CD4-positive, alpha-beta memory T cell (primary cell): ENCODE measurements at regions not wholly inside any gene's neighbourhood (a gene's known extent, or its start where the extent isn't known, plus 50 kb on each side); places are given as distances from the start of the nearest gene placed in this dataset.

Source experiments
- CTCF ChIA-PET: fragments of 350-600 bp; sonication (Branson Sonifier 250); formaldehyde crosslinking; loops from one replicate; lab custom pipeline; 2021; ENCODE audit warnings: inconsistent platforms; ENCODE audit not compliant: partially characterized antibody; lab: Charles Lee
- POLR2A ChIA-PET: fragments of 350-600 bp; sonication (Branson Sonifier 250); formaldehyde crosslinking; loops from one replicate; lab custom pipeline; 2021; ENCODE audit not compliant: partially characterized antibody; lab: Charles Lee
- DNase-seq, 5 donors: peaks; one replicate each; pipeline versions ENCODE4 v3.0.0 to v3.0.0-alpha.2; 2020 to 2022; ENCODE audit warnings: mixed read lengths in 1 of 5
- H3K27ac ChIP-seq: one replicate; pipeline ENCODE4 v1.7.0; 2013; ENCODE audit warnings: low read depth, low read length
- H3K27me3 ChIP-seq: 2 replicates; pipeline ENCODE4 v1.7.0; 2013; ENCODE audit warnings: mild to moderate bottlenecking, low read length, moderate library complexity; ENCODE audit not compliant: insufficient read depth
- H3K36me3 ChIP-seq: 2 replicates; pipeline ENCODE4 v1.7.0; 2013; ENCODE audit warnings: mild to moderate bottlenecking, low read length, moderate library complexity; ENCODE audit not compliant: insufficient read depth
- H3K4me1 ChIP-seq: 2 replicates; pipeline ENCODE4 v1.7.0; 2013; ENCODE audit warnings: mild to moderate bottlenecking, low read length, moderate library complexity; ENCODE audit not compliant: insufficient read depth
- H3K4me3 ChIP-seq, 2 donors: one replicate each; pipeline ENCODE4 v1.7.0; 2013; ENCODE audit warnings: low read length in 2 of 2, mild to moderate bottlenecking in 1 of 2
- H3K9me3 ChIP-seq, 2 donors: one replicate each; pipeline ENCODE4 v1.7.0; 2013; ENCODE audit warnings: low read length in 2 of 2, control low read depth in 1 of 2; ENCODE audit not compliant: control insufficient read depth in 1 of 2
- H3K27ac Mint-ChIP-seq, 7 donors: one replicate each; pipeline ENCODE4 v1.8.0; 2020 to 2021; ENCODE audit warnings: mixed read lengths in 7 of 7, mild to moderate bottlenecking in 6 of 7, inconsistent platforms in 3 of 7, moderate library complexity in 3 of 7
- H3K27me3 Mint-ChIP-seq, 2 donors: one replicate each; pipeline ENCODE4 v1.8.0; 2020 to 2021; ENCODE audit warnings: mixed read lengths in 2 of 2
- H3K36me3 Mint-ChIP-seq, 2 donors: one replicate each; pipeline ENCODE4 v1.8.0; 2020 to 2021; ENCODE audit warnings: mixed read lengths in 2 of 2, inconsistent platforms in 1 of 2, mild to moderate bottlenecking in 1 of 2
- H3K4me1 Mint-ChIP-seq, 4 donors: one replicate each; pipeline ENCODE4 v1.8.0; 2020 to 2021; ENCODE audit warnings: mixed read lengths in 4 of 4, mild to moderate bottlenecking in 1 of 4
- H3K4me3 Mint-ChIP-seq, 8 donors: one replicate each; pipeline ENCODE4 v1.8.0; 2020 to 2021; ENCODE audit warnings: mixed read lengths in 8 of 8, mild to moderate bottlenecking in 7 of 8, moderate library complexity in 6 of 8, inconsistent platforms in 3 of 8
- H3K9me3 Mint-ChIP-seq, 8 donors: one replicate each; pipeline ENCODE4 v1.8.0; 2020 to 2021; ENCODE audit warnings: mixed read lengths in 8 of 8, mild to moderate bottlenecking in 5 of 8, inconsistent platforms in 3 of 8, moderate library complexity in 1 of 8
- intact Hi-C: fragments of 100-400 bp; cut with micrococcal nuclease; formaldehyde crosslinking; loops from one replicate; pipeline ENCODE4 v1.15.1; 2023

DNA sequence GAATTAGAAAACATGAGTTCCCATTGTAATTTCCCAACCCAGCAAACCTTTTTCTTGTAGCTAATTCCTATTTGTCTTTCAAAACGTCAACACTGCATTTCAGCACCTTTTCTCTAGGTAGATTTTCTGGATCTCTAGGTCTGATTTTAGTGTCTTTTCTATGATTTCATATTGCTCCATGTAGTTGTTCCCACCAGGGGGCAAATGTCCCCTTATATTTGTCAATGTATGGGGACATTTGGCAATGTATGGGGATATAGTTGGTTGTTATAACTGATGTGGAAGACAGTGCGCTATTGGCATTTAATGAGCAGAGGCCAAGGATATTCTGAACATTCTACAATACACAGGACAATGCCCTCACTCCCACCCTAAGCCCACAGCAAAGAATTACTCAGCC, 273.9 kb upstream of the ADRA1B start:
- CTCF ChIA-PET, result interaction anchor here (1.3 kb wide), 1 partner anchor 18 kb away, joined by 3 read pairs; no protein-coding TSS in a partner anchor
- no peaks in the 10 kb centered on the region for H3K4me1 ChIP-seq
- H3K4me1 Mint-ChIP-seq, result no peaks in the 10 kb centered on the region
- no peak overlapping the region for H3K4me3 Mint-ChIP-seq
- H3K27ac ChIP-seq, result no peak overlapping the region
- no peaks in the 10 kb centered on the region for H3K36me3 Mint-ChIP-seq
- no peak for DNase-seq
- peaks cover 0 to 1% (median 0%) of the 10 kb centered on the region in 8 donors for H3K9me3 Mint-ChIP-seq
- H3K27me3 ChIP-seq, result no peaks in the 10 kb centered on the region
- H3K9me3 ChIP-seq, result no peaks in the 10 kb centered on the region
- peaks cover 3 to 9% of the 10 kb centered on the region in 2 donors for H3K27me3 Mint-ChIP-seq
- no peaks in the 10 kb centered on the region for H3K36me3 ChIP-seq
- H3K4me3 ChIP-seq, result no peak overlapping the region
- H3K27ac Mint-ChIP-seq, result no peak overlapping the region
- POLR2A ChIA-PET, result no interaction called here
- intact Hi-C loops, result no loop called here

DNA sequence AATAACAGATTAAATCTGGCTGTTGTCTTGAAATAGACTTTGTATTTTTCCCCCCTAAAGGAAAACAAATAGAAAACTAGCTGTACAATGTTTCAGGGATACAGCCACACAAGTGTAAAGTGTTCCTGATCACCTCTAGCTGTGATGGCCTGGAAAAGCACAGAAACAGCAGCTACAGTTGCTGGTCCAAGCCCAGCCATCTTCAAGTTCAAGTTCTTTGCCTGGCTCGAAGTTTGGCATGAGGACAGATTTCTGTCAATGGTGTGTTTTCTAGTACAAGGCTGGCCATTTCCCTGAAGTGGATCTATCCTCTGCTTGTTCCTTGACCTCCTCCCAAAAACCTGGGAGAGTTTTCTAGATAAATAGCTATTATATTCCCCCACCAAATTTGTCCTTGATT, 272.2 kb upstream of the ADRA1B start:
- intact Hi-C loops, result no loop called here
- POLR2A ChIA-PET, result no interaction called here
- no peaks in the 10 kb centered on the region for H3K36me3 ChIP-seq
- no peak for DNase-seq
- no peaks in the 10 kb centered on the region for H3K27me3 ChIP-seq
- Mint-ChIP-seq H3K4me1 (no peaks in the 10 kb centered on the region), H3K9me3 (peaks cover 0 to 1% (median 0%) of the 10 kb centered on the region in 8 donors), H3K27ac (no peak overlapping the region), H3K36me3 (no peaks in the 10 kb centered on the region), H3K4me3 (no peak overlapping the region), H3K27me3 (peaks cover 3 to 9% of the 10 kb centered on the region in 2 donors)
- H3K27ac ChIP-seq, result no peak overlapping the region
- CTCF ChIA-PET, result no interaction called here
- no peaks in the 10 kb centered on the region for H3K9me3 ChIP-seq
- H3K4me3 ChIP-seq, result no peak overlapping the region
- H3K4me1 ChIP-seq, result no peaks in the 10 kb centered on the region

DNA sequence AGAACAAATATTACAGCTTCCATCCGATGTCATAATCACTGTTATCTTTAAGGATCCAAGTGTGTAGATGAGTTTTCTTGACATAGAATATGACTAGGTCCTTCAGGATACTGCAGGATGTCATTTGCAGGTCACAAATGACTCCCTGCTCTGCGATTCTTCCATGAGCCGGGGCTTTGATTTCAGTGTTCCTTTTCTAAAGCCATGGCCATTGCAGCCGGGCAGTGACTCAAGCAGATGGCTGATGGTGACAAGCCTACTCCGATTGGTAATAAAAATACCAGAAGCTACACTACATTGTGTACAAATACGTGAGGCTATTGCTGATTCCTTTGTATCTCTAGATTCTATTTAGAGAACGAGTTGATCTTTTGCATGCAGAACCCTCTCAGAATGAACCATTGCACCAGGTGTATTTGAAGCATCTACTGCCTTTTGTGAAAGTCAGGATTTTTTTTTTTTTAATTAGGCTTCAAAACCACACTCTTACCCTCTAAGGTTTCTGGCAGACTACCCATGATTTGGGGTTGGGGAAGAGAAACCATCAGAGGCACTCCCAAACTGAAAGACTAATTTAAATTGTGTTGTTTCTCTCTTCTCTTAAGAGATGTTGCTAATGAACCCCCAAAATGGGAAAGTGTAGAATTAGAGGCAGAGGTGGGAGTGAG, 271.0 kb upstream of the ADRA1B start:
- no peaks in the 10 kb centered on the region for H3K4me1 ChIP-seq
- H3K9me3 ChIP-seq, result no peaks in the 10 kb centered on the region
- no peak overlapping the region for H3K4me3 Mint-ChIP-seq
- intact Hi-C loops, result no loop called here
- H3K27me3 Mint-ChIP-seq, result peaks cover 3 to 9% of the 10 kb centered on the region in 2 donors
- no peak overlapping the region for H3K27ac ChIP-seq
- H3K27ac Mint-ChIP-seq, result no peak overlapping the region
- no peaks in the 10 kb centered on the region for H3K27me3 ChIP-seq
- H3K9me3 Mint-ChIP-seq, result peaks cover 0 to 1% (median 0%) of the 10 kb centered on the region in 8 donors
- ChIA-PET POLR2A (no interaction called here), CTCF (no interaction called here)
- H3K4me3 ChIP-seq, result no peak overlapping the region
- no peaks in the 10 kb centered on the region for H3K36me3 Mint-ChIP-seq
- no peak for DNase-seq
- no peaks in the 10 kb centered on the region for H3K4me1 Mint-ChIP-seq
- no peaks in the 10 kb centered on the region for H3K36me3 ChIP-seq

DNA sequence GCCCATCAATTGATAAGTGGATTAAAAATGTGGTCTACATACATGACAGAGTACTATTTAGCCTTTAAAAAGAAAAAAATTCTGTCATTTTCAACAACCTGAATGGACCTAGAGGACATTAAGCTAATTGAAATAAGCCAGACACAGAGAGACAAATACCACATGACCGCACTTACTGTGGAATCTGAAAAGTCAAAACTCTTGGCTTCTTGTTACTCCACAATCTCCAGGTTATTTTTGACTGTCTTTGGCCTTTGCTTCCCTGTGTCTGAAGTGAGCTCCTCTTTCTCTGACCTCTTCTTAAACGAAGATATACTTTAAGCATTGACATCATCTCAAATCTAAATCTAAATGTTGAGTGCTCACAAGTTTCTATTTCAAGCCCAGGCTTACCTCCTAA, 265.5 kb upstream of the ADRA1B start:
- Mint-ChIP-seq H3K36me3 (no peaks in the 10 kb centered on the region), H3K27me3 (peaks cover 3 to 6% of the 10 kb centered on the region in 2 donors), H3K9me3 (peaks cover 0 to 1% (median 0%) of the 10 kb centered on the region in 8 donors), H3K27ac (no peak overlapping the region), H3K4me1 (no peaks in the 10 kb centered on the region), H3K4me3 (no peak overlapping the region)
- POLR2A ChIA-PET, result no interaction called here
- H3K27me3 ChIP-seq, result no peaks in the 10 kb centered on the region
- no peaks in the 10 kb centered on the region for H3K36me3 ChIP-seq
- no peaks in the 10 kb centered on the region for H3K9me3 ChIP-seq
- H3K4me3 ChIP-seq, result no peak overlapping the region
- H3K4me1 ChIP-seq, result no peaks in the 10 kb centered on the region
- DNase-seq, result no peak
- H3K27ac ChIP-seq, result no peak overlapping the region
- intact Hi-C loops, result no loop called here
- CTCF ChIA-PET, result interaction anchor here (0.6 kb wide), 1 partner anchor 151 kb away, joined by 3 read pairs; no protein-coding TSS in a partner anchor

DNA sequence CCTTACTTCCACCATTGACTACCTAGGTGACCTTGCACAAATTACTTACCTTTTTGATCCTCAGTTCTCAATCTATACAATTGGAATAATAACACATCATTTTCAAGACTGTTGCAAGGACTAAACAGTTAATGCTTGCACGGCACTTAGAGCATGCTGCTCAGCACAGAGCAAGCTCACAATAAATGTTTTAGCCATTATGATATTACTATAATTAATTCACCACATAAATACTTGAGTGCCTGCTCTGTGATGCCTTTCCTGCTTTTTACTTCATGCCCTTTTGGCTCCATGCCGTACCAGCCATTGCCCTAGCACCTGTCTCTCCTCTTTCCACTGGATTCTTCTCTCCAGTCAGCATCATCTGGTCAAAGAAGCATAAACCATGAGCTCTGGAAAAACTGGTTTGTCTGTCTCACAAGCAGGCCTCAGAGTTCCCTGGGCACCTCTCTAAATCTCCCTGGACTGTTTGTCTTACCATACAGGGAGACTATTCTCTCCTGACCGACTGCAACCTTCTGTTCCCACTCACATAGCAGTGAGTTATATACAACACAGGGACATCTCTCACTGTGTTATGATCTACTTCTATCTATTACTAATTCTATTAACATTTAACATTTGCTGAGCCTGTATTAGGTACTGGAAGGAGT, 260.4 kb upstream of the ADRA1B start:
- H3K27me3 Mint-ChIP-seq, result peaks cover 0 to 3% of the 10 kb centered on the region in 2 donors

DNA sequence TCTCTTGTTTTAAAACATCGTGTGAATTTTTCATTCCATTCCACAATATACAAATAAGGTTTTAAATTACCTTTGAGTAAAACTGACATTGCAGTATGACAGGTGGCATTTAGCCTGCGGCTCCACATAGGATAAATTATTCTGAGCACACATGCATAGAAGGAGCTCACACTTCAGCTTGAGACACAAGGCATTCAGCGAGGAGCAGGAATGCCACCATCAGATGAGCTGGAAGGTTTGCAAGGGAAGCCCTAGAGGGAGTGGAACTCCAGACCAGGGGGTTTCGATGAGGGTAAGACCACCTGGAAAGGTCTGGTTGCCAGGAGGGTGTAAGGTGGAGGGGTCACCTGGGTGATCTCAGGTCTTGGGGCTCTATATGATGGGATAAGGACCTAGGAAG, 259.0 kb upstream of the ADRA1B start:
- peaks cover 0 to 1% (median 0%) of the 10 kb centered on the region in 8 donors for H3K9me3 Mint-ChIP-seq
- intact Hi-C loops, result no loop called here
- no peak for DNase-seq

More for the DNA sequence above, 260.4 kb upstream of the ADRA1B start:
- no peaks in the 10 kb centered on the region for H3K4me1 ChIP-seq
- H3K27ac Mint-ChIP-seq, result peak overlapping the region in 1 of 7 donors; percentile 69
- no peaks in the 10 kb centered on the region for H3K27me3 ChIP-seq
- no peak overlapping the region for H3K4me3 ChIP-seq
- no peaks in the 10 kb centered on the region for H3K9me3 ChIP-seq
- no peak overlapping the region for H3K4me3 Mint-ChIP-seq
- CTCF ChIA-PET, result no interaction called here
- H3K36me3 Mint-ChIP-seq, result no peaks in the 10 kb centered on the region
- POLR2A ChIA-PET, result no interaction called here
- H3K27ac ChIP-seq, result no peak overlapping the region
- intact Hi-C loops, result no loop called here
- H3K4me1 Mint-ChIP-seq, result no peaks in the 10 kb centered on the region
- no peak for DNase-seq
- no peaks in the 10 kb centered on the region for H3K36me3 ChIP-seq
- H3K9me3 Mint-ChIP-seq, result no peaks in the 10 kb centered on the region

DNA sequence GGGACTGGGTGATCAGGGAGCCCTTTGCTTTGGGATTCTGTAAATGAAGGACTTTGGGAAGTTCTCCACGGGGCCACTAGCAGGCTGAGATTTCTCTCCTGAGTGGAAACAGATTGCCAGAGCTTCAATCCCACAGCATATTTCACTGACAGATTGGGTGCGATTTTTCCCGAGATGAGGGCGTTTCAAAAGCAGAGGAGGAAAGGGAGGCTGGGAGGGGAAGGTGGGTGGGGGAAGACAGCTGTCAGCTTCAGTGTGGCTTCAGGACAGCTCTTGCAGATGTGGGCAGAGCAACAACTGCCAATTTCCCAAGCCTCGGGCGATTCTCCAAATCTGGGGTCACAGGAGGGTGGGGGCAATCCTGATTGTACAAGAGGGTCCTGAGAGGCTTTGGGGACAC, 258.5 kb upstream of the ADRA1B start:
- no peak overlapping the region for H3K27ac Mint-ChIP-seq
- POLR2A ChIA-PET, result no interaction called here
- no peaks in the 10 kb centered on the region for H3K36me3 Mint-ChIP-seq
- Histone ChIP-seq H3K4me1 (no peaks in the 10 kb centered on the region), H3K36me3 (no peaks in the 10 kb centered on the region), H3K27ac (no peak overlapping the region), H3K9me3 (no peaks in the 10 kb centered on the region), H3K27me3 (no peaks in the 10 kb centered on the region), H3K4me3 (no peak overlapping the region)
- H3K4me1 Mint-ChIP-seq, result no peaks in the 10 kb centered on the region
- no peak overlapping the region for H3K4me3 Mint-ChIP-seq
- peaks cover 0 to 3% of the 10 kb centered on the region in 2 donors for H3K27me3 Mint-ChIP-seq
- CTCF ChIA-PET, result no interaction called here
- H3K9me3 Mint-ChIP-seq, result peaks cover 0 to 1% (median 0%) of the 10 kb centered on the region in 8 donors
- DNase-seq, result no peak
- intact Hi-C loops, result no loop called here

More for the DNA sequence above, 259.0 kb upstream of the ADRA1B start:
- H3K4me1 Mint-ChIP-seq, result no peaks in the 10 kb centered on the region
- ChIA-PET POLR2A (no interaction called here), CTCF (no interaction called here)
- Histone ChIP-seq H3K27ac (no peak overlapping the region), H3K36me3 (no peaks in the 10 kb centered on the region), H3K27me3 (no peaks in the 10 kb centered on the region), H3K4me3 (no peak overlapping the region), H3K9me3 (no peaks in the 10 kb centered on the region), H3K4me1 (no peaks in the 10 kb centered on the region)
- H3K27ac Mint-ChIP-seq, result no peak overlapping the region
- no peak overlapping the region for H3K4me3 Mint-ChIP-seq
- peaks cover 0 to 3% of the 10 kb centered on the region in 2 donors for H3K27me3 Mint-ChIP-seq
- no peaks in the 10 kb centered on the region for H3K36me3 Mint-ChIP-seq
